ENCODE measurements at regions not wholly inside any gene's neighbourhood (a gene's known extent, or its start where the extent isn't known, plus 50 kb on each side); places are given as distances from the start of the nearest gene placed in this dataset.
A peak's percentile ranks its signal among the peaks of the same experiment; 100 is the strongest.
"Not testable (repeated sequence)": the region's sequence is repeated elsewhere in the genome, so short reads cannot be mapped to it uniquely, and the experiment has no call there.

DNA sequence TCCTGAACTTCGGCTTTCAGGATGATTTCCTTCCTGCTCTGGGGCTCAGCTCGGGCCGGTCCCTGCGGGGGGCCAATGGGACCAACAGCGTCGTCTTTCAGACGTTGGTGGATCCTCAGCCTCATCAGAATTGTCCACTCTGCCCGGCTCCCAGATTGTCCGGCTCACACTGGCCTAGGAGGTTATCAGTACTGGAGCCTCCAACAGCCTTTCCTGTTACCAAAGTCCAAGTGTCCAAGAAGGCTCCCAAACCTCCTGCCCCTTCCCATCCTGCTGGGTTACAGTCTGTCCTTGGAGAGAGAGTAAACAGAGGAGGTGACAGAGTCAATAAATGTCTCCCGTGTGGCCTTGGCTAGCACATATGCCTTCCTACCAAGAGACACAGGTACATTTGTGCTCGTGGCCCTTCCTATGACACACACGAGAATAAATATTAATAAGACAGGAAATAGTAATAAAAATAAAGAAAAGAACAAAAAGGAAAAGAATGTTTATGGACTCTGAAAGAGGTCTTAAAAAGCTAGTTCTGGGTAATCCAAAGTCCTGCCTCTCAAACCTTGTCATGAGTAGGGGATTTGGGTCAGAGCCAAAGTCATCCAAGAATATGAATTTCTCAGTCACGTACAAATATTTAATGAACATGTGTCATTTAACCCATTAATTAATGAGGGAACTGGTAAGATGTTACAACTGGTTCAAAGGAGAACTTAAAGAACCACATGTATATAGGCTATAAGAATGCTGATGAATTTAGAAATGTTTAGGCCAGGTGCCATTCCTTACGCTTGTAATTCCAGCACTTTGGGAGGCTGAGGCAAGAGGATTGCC, 80.8 kb upstream of the SLC2A1 start:
- DNase-seq: no peak

GRCh38 chr1:43038232-43038935, 79.7 kb upstream of the SLC2A1 start:
- DNase-seq: no peak

GRCh38 chr1:43037466-43037865, 78.8 kb upstream of the SLC2A1 start:
- DNase-seq: no peak

DNA sequence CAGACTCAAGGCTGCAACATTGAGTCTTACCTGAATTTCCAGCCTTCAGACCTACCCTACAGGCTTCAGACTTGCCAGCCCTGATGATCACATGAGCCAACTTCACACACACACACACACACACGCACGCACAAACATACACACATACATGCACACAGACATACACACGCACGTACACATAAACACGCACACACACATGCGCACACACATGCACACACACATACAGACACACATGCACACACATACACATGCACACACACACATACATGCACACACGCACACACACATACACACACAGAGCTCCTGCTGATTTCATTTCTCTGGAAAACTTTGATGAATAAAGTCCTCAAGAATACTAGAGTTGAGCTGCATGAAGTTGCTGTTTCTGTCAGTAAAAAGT, 78.3 kb upstream of the SLC2A1 start:
- DNase-seq: no peak

DNA sequence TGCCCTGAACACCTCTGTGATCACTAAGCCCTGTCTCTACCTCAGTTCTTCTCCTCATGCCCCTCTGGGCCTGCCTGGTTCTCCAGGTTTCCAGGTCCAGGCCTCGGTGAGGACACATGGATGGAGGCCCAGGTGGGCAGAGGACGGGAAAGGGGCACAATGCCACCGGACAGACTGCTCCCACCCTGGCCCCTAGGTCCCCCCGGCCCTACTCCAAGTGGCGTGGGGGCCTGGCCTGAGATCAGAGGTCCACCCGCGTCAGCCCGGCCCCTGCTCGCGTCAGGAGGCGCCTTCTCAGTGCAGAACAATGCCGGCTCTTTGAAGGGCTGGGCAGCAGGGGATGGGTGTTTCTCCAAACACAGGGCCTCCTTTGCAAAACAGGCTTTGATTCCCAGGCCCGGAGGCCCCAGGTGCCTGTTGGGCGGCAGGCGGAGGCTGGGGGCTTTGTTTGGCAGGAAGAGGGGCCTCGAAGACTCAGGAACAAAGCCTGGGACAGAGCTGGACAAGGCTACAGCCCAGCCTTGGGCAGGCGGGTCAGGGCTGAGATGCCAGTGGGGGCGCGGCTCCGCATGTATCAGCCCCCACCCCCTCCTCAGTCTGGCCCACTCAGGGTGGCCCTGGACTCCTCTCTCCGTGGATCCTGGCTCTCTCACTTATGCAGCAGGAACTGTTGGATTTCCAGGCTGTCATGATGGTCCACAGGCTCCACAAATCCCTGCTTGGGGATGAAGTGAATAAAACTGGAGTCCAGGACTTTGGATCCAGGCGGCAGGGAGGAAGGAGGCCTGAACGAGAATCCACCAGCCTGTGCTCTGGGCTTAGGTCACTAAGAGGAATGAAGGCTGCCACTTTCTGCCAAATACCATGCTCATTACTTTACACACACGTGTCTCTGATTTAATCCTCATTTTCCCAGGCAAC, 77.4 kb upstream of the SLC2A1 start:
- no peak for DNase-seq

- DNase-seq: no peak
Observed at GRCh38 chr1:43034778-43035177, 76.1 kb upstream of the SLC2A1 start.

DNA sequence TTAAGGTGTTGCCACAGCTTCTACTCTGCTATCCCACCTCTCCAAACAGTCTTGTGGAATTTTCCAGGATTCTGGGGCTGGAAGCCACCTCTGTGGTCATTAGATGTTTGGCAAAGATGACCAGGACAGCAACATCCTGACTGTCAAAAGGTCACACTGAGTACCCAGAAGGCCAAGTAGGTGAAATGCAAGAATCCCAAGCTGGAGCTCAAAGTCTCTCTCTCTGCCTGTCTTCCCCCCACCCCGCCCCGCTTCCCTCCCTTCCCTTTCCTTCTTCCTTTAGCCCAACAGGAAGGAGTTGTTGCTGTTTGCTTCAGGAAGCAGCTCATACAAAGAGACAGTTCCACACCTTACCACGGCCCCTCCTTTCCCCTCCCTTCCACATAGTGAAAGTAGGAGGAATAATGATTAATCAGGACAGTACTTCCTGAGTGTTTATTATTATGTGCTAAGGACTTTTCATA, 75.6 kb upstream of the SLC2A1 start:
- no peak for DNase-seq

DNA sequence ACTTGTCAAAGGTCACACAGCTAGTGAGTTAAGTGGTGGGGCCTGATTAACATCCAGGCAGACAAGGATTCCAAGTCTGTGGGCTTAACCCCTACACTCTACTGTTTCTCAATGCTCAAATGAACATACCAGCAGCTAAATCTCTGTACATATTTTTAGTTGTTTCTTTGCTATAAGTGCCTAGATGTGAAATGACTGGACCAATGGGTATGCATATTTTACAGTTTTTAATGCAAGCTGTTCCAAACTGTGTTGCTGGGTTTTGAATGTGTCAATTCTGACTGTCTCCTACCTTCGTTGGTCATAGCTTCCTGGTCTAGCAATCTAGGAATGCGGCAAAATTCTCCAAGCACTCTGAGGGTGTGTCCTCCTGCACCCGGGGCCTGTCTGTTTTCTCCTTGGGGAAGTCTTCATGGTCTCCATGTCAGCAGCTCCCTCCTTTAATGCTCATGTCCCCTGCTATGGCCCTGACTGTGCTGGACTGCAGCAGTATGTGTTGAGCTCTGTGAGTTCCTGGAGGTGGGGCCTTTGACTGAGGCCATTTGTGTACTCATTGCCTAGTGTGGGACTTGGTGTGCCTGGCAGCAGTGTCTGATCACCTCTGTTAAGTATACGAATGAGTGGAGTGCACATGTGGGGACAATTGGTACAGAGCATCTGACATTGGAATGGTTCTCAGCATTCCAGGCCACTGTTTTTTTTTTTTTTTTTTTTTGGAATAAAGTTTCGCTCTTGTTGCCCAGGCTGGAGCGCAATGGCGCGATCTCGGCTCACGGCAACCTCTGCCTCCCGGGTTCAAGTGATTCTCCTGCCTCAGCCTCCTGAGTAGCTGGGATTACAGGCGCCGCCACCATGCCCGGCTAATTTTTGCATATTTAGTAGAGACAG, 72.9 kb upstream of the SLC2A1 start:
- no peak for DNase-seq

- no peak for DNase-seq
Observed at GRCh38 chr1:43024905-43025304, 66.2 kb upstream of the SLC2A1 start.

- no peak for DNase-seq
Observed at GRCh38 chr1:43021547-43022474, 63.1 kb upstream of the SLC2A1 start.

- DNase-seq: no peak
Observed at GRCh38 chr1:43019226-43019625, 60.6 kb upstream of the SLC2A1 start.

DNA sequence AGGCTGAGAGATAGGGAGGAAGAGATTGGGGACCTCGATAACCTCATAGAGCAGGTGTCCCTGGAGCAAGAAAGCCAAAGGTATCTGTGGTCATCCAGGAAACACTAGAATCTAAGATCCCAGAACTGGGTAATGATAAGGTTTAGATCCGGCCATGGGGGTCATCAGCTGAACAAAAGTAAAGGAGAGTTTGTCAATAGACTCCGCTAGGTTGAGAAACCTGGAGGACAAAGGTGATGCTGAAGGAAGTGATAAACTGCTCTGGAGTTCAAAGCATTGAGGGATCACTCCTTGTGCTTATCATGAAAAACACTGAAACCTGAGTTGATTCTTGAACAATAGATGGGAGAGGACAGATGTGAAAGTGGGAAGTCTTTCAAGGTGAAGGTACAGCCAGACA, 59.5 kb upstream of the SLC2A1 start:
- DNase-seq: no peak

- no peak for DNase-seq
Observed at GRCh38 chr1:43015269-43015668, 56.6 kb upstream of the SLC2A1 start.

- not testable (repeated sequence) for DNase-seq
Observed at GRCh38 chr1:43014579-43014978, 55.9 kb upstream of the SLC2A1 start.

DNA sequence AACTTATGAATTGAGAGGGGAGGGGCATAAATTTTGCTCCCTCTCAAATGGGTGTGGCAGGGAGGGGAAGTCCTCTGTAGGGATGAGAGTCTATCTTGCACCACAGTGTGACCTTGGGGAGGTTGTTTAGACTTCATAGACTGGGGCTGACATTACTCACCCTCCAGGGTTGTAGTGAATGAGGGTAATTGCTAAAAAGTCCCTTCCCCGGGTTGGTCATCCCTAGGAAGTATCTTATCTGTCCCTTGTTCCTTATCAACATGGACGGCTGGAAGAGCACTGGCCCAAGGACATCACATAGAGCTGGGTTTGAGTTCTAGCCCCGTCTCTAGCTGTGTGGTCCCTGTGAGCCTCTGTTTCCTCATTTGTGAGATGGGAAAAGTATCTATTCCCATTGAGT, 52.4 kb upstream of the SLC2A1 start:
- no peak for DNase-seq

DNA sequence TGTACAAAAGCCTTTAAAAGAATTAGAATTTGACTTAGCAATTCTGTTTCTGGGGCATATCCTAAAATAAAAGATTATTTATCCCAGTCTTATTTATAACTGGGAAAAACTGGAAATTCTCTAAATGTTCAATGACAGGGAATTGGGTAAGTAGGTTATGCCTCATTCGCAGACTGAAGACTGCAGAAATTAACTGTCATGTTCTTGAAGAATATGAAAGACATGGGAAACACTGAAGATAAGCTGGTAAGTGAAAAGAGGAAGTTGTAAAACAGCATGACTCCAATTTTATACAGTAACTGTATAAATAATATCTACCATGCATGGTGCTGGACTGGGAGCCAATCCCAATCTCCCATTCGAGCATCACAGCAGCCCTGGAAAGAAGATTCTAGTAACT, 50.6 kb upstream of the SLC2A1 start:
- DNase-seq: peak; percentile 80

DNA sequence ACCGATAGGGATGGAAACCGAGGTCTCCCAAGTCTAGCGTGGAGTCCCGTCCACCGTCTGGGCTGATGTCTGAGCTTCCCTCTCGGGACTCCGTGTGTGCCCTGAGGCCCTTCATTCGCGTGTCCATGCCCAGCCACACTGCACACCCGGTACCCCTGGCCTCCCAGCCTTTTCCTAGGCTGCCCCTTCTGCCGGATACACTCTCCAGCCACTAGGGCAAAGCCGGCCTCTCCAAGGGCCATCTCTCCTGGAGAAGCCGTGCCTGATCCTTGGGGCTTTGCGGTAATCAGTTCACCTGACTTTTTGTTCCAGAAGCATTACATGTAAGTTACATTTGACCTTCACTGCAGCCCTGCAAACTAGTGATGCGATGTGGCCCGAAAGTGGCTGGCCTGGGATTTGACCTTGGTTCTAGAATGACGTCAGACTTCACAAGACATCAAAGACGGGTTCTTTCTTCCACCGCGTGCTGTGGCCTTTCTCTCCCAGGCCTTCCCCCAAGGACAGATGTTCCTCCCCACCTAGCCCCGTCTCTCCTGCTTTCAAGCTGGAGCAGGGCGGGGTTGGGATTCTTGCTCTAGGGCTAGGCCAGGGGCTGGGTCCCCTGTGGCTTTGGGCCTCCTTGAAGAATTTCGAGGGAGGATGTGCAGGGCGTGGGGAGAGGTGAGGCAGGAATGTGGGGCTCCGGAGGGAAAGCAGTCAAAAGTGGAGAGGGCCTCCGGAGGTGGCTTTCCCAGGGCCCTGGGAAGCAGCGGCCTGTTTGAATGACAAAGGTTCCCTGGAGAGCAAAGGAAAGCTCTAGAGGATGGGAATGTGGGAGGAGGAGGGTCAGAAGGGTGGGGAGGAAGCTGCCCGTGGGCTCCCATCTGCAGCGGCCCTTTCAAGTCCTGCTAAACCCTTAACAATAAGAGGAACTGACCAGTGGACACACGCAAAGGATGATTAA, 49.7 kb upstream of the SLC2A1 start:
- DNase-seq: no peak

All from NCI-H748 treated with DMSO at 0.1 percent for 48 hours (cell line).